HG02943 (cell line): ENCODE measurements at regions not wholly inside any gene's neighbourhood (a gene's known extent, or its start where the extent isn't known, plus 50 kb on each side); places are given as distances from the start of the nearest gene placed in this dataset.
"Not testable (repeated sequence)": the region's sequence is repeated elsewhere in the genome, so short reads cannot be mapped to it uniquely, and the experiment has no call there.

Source experiments
- ATAC-seq: cut with Tn5 transposase; IDR thresholded peaks from one replicate; pipeline ENCODE4 v1.9.1; 2021; ENCODE audit warnings: mild to moderate bottlenecking, low read depth, moderate library complexity; ENCODE audit not compliant: unreplicated experiment

GRCh38 chr4:110424144-110424543 lies 51.8 kb upstream of the ENPEP start:
- no peak for ATAC-seq

DNA sequence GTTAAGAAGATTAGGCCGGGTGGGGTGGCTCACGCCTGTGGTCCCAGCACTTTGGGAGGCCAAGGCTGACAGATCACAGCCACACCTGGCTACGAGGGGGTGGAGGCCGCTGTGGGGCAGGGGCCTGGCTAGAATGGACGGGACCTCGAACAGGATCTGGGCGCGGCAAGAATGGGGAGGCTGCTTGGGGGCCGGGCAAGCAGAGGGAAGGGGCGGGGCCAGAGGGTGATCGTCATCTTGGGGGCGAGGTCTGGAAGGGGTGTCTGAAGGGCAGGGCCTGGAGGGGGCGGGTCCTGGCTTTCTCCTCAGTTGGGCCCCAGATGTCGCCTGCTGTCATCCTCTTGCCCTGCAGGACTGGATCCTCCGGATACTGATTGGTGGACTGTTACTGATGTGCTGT lies 57.3 kb upstream of the ENPEP start:
- ATAC-seq = no peak

GRCh38 chr4:110417136-110417535 lies 58.8 kb upstream of the ENPEP start:
- no peak for ATAC-seq

- no peak for ATAC-seq
Observed at GRCh38 chr4:110415478-110415877, 60.5 kb upstream of the ENPEP start.

- no peak for ATAC-seq
Observed at GRCh38 chr4:110415041-110415440, 60.9 kb upstream of the ENPEP start.

- ATAC-seq = no peak
Observed at GRCh38 chr4:110414561-110414920, 61.4 kb upstream of the ENPEP start.

GRCh38 chr4:110413807-110414560 lies 62.0 kb upstream of the ENPEP start:
- ATAC-seq = not testable (repeated sequence)

DNA sequence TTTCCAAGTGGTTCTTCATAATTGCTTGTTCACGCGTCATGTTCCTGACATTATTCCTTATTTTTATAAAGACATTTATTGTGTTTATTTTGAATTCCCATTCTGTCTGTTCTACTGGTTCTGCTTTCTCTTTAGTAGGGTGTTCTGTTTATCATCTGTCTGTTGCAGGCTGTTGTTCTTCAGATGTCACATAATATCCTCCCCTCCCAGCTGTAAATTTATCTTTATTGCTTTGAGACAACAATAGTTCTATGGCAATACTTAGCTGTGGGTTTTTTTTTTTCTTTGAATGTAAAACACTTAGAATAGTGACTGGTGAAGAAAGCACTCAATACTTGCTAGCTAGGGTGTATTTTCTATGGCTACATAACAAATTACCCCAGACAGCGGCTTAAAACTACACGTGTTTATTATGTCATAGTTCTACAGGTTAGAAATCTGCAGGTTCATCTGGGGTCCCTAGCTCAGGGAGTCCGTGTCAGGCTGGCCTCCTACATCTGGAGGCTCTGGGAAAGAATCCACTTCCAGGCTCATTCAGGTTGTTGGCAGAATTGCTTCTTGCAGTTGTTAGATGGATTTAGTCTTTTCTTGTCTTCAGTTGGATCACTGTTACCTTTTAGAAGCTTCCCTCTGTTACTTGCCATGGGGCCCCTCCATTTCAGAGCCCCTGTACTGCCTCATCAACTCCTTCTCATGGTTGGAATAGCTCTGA lies 63.4 kb upstream of the ENPEP start:
- no peak for ATAC-seq

DNA sequence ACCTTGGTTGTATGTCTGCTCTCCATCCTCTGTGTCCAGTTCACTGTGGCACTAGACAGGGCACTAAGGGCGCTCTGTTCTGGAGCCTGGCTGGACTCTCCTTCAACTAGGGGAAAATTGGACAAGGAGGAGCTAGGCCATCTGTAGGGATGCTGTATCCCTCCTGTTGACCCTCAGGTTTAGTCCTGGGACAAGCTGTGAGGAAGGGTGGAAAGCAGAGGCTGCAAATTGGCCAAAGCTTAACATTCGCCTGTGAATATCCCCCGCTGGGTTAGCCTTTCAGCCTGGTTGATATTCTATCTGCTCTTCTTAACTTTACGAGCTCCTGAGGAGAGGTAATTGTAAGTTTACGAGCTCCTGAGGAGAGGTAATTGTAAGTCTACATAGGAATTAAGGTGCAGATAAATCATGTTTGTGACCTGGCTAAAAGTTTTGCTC lies 64.4 kb upstream of the ENPEP start:
- no peak for ATAC-seq

DNA sequence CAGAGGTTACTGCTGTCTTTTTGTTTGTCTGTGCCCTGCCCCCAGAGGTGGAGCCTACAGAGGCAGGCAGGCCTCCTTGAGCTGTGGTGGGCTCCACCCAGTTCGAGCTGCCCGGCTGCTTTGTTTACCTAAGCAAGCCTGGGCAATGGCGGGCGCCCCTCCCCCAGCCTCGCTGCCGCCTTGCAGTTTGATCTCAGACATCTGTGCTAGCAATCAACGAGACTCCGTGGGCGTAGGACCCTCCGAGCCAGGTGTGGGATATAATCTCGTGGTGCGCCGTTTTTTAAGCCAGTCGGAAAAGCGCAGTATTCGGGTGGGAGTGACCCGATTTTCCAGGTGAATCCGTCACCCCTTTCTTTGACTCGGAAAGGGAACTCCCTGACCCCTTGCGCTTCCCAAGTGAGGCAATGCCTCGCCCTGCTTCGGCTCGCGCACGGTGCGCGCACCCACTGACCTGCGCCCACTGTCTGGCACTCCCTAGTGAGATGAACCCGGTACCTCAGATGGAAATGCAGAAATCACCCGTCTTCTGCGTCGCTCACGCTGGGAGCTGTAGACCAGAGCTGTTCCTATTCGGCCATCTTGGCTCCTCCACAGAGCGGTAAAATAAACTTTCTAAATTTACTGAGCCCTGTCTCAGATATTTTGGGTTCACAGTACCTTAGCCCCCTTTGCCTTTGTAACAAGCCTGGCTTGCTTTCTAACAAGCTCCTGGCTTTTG lies 64.9 kb upstream of the ENPEP start:
- ATAC-seq = not testable (repeated sequence)

- no peak for ATAC-seq
Observed at GRCh38 chr4:110400086-110400485, 75.9 kb upstream of the ENPEP start.

DNA sequence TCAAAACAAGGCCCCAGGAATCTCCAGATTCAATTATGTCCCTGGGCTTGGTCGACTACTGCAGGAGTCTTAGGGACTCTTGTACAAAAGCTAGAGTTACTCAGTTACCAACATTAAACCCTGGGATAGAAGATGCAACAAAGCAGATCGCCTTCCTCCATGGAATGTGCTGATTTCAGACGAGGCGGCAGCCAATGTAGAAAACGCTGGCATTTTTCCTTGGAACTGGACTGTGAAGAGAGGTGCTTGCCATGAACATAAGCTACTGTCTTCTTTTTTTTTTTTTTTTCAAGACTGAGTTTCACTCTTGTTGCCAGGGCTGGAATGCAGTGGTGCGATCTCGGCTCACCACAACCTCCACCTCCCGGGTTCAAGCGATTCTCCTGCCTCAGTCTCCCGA lies 76.9 kb upstream of the ENPEP start:
- not testable (repeated sequence) for ATAC-seq

DNA sequence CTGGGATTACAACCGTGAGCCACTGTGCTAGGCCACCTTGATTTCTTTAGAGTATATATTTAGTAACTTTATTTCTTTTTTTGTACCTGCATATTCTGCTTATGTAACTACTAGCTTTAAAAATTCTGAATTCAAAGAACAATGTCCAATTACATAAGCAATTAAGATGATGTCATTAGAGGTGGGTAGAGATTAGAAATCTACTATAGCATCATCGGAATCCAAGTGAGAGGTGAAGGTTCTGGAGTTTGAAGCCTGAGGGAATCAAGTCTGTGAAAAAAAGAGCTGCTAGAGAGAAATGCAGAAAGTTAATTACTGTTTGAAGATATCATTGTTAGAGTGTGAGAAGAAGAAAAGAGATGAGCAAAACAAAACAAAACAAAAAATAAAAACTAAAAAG lies 79.0 kb upstream of the ENPEP start:
- no peak for ATAC-seq

- no peak for ATAC-seq
Observed at GRCh38 chr4:110395421-110395820, 80.5 kb upstream of the ENPEP start.

GRCh38 chr4:110394871-110395270 lies 81.1 kb upstream of the ENPEP start:
- no peak for ATAC-seq

DNA sequence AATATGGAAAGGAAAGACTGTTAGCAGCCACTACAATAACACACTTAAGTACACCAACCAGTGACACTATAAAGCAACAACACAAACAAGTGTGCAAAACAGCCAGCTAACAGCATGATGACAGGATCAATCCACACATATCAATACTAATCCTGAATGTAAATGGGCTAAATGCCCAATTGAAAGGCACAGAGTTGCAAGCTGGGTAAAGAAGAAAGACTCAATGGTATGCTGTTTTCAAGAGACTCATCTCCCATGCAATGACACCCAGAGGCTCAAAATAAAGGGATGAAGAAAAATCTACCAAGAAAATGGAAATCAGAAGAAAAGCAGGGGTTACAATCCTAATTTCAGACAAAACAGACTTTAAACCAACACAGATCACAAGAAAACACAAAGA lies 94.2 kb upstream of the ENPEP start:
- ATAC-seq = no peak

GRCh38 chr4:110372485-110372884 lies 103.5 kb upstream of the ENPEP start:
- ATAC-seq = no peak

DNA sequence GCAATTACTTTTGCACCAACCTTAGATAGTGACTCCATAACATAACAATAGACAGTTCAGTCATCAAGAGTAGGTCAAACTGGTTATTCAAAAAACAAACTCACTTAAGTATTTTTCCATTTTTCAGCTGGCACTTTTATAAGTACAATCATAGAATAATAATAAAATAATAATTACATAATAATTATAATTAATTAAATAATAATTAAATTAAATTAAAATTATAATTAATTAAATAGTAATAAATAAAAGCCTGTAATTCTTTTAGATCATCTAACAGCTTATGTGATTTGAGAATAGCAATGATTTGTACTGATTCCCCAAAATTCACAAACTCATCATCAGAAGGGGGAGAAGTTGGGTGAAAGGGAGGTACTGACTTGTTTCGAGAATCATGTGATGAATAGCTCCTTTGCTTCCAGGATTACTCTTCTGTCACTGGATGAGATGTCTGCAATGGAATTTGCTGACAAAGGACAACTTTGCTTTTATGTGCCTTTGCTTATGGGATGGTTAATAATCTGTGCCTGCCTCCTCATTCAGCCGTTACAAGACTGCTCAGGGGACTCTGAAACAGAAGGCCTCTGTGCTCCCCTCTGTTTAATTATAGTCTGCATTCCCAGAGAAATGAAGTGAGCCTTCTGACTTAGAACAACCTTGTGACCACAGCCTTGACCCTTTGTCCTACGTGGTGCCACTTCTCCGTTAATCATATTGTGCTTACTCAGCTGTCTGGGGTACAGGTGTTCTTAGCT lies 104.8 kb upstream of the ENPEP start:
- no peak for ATAC-seq

DNA sequence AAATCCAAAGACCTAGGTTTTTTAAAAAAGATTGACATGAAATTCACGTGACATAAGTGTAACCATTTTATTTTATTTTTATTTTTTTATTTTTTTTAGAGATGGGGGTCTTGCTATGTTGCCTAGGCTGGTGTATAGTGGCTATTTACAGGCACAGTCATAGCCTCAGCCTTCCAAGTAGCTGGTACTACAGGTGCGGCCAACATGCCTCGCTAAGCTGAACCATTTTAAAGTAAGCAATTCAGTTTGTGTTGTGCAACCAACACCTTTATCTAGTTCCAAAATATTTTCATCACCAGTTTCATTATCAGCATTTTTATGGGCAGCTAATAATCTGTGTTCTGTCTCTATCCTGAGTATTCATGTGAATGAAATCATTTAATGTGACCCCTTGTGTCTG lies 107.5 kb upstream of the ENPEP start:
- ATAC-seq = no peak

DNA sequence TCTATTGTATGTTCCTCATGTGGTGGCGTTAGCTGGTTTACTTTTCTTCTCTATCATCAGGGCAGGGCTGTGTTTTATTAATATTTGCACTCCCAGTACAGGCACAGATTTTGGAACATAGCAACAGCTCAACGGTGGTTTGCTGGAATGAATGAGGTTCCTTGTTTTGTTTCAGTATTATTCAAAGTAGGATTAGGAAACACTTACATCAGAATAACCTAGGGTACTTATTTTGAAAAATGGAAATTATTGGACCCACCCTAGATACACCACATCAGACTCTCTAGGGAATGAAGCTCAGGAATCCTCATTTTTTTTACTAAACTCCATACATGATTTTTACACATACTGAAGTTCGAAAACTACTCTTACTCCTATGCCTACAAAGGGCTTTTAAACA lies 108.8 kb upstream of the ENPEP start:
- ATAC-seq = no peak

DNA sequence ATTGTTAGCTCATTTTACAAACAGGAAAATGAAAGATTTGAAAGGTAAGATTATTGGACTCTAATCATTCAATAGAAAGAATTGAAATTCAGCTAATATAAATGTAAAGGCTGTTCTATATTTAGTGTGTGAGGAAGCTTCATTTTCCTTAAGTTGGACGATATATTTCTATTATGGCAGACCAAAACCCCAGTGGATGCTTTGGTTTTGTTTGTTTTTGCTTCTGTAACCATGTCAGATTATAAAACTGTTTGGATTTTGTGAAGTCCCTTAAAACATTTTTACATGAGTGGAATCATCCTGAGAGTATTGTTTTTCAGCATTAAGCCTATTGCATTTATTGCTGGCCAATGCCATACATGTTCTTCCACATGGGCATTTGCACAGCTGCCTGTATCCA lies 110.2 kb upstream of the ENPEP start:
- no peak for ATAC-seq
